Fibroblast of villous mesenchyme (primary cell): ENCODE measurements at regions not wholly inside any gene's neighbourhood (a gene's known extent, or its start where the extent isn't known, plus 50 kb on each side); places are given as distances from the start of the nearest gene placed in this dataset.

Experiments used
- DNase-seq: peaks from one replicate; pipeline ENCODE4 v3.0.0-alpha.2; 2010; ENCODE audit warnings: low read depth
- H3K4me3 ChIP-seq: 2 replicates; pipeline ENCODE4 v1.5.1; 2011; ENCODE audit warnings: low read depth, mild to moderate bottlenecking, low read length
- CTCF ChIP-seq: IDR thresholded peaks from 2 replicates; pipeline ENCODE4 v1.5.1; 2012; ENCODE audit warnings: low read depth, mild to moderate bottlenecking, low read length; ENCODE audit not compliant: insufficient read depth

DNA sequence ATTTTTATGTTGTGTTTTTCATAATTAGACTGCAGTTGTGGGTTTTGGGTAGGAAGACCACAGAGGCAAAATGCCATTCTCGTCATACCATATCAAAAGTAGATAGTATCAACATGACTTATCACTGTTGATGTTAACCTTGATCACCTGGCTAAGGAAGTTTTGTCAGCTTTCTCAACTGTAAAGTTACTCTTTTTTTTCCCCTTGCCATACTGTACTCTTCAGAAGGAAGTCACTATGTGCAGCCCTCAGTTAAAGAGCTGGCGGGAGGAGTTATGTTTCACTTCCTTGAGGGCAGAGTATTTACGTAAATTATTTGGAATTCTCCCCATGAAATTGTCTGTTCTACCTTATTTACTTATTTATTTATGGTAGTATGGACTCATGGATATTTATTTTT, 78.7 kb downstream of the PRORP start:
- no peak for TF ChIP-seq CTCF
- no peak overlapping the region for H3K4me3 ChIP-seq
- no peak for DNase-seq

GRCh38 chr14:35202195-35202594, 79.8 kb downstream of the PRORP start:
- no peak for TF ChIP-seq CTCF
- H3K4me3 ChIP-seq: no peak overlapping the region

DNA sequence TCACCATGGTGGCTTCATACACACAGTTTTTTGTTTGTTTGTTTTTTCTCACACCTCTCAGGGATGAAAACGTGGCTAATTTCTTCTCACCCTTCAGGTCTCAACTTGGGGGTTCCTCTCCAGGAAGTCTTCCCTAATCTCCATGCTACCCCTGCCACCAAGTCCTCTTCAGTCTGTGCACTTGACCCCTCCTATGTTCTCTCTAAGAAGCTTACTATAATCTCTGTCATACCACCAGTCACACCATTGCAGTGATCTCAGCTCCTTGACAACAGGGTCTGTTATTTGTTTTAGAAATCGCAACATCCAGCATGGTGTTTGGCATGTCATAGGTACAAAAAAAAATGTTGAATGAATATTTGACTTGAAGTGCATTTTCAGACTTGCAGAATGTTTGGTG, 83.4 kb downstream of the PRORP start:
- TF ChIP-seq CTCF: no peak
- H3K4me3 ChIP-seq: no peak overlapping the region
- DNase-seq: no peak

More at GRCh38 chr14:35202195-35202594, 79.8 kb downstream of the PRORP start:
- DNase-seq: no peak

- H3K4me3 ChIP-seq: no peak overlapping the region
- no peak for TF ChIP-seq CTCF
- no peak for DNase-seq
Observed at GRCh38 chr14:35211067-35211466, 81.1 kb upstream of the PSMA6 start.

DNA sequence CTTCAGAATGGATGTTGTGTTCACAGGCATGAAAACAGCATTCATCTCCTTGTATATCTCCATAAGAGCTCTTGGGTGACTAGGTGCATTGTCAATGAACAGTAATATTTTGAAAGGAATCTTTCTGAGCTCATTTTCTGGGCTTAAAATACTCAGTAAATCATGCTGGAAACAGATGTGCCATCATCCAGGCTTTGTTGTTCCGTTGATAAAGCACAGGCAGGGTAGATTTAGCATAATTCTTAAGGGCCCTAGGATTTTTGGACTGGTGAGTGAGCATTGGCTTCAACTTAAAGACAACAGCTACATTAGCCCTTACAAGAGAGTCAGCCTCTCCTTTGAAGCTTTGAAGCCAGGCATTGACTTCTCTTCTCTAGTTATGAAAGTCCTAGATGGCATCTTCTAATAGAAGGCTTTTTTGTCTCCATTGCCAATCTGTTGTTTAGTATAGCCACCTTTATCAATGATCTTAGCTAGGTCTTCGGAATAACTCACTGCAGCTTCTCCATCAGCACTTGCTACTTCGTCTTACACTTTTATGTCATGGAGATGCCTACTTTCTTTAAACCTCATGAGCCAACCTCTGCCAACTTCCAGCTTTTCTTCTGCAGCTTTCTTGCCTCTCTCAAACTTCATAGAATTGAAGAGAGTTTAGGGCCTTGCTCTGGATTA, 79.6 kb upstream of the PSMA6 start:
- peak; percentile 18 for DNase-seq
- no peak for TF ChIP-seq CTCF
- H3K4me3 ChIP-seq: no peak overlapping the region

GRCh38 chr14:35213143-35213788, 78.9 kb upstream of the PSMA6 start:
- TF ChIP-seq CTCF: no peak
- DNase-seq: no peak
- H3K4me3 ChIP-seq: no peak overlapping the region
